ENCODE measurements at regions not wholly inside any gene's neighbourhood (a gene's known extent, or its start where the extent isn't known, plus 50 kb on each side); places are given as distances from the start of the nearest gene placed in this dataset.

GRCh38 chr5:19210886-19211285 is 777.1 kb downstream of the CDH18 start:
- no peak overlapping the region for H3K18ac ChIP-seq (ENCODE audit: insufficient read length, low read depth, low read length)
- H3K56ac ChIP-seq (ENCODE audit: insufficient read length, low read depth, low read length) = no peak overlapping the region
- no peaks in the 10 kb centered on the region for H3K27me3 ChIP-seq (ENCODE audit: insufficient read depth, low read length)
- DNase-seq = no peak
- no peaks in the 10 kb centered on the region for H3K79me1 ChIP-seq (ENCODE audit: insufficient read depth, low read depth, low read length, poor library complexity, severe bottlenecking)
- no peak overlapping the region for H3T11ph ChIP-seq (ENCODE audit: low read length)
- H4K91ac ChIP-seq (ENCODE audit: insufficient read length, low read depth, low read length) = no peak overlapping the region
- no peak overlapping the region for H2BK15ac ChIP-seq (ENCODE audit: low read depth, low read length)
- H3K14ac ChIP-seq (ENCODE audit: insufficient read depth, low read length) = no peak overlapping the region
- H2AK5ac ChIP-seq (ENCODE audit: insufficient read length, low read length) = no peak overlapping the region
- no peak overlapping the region for H4K5ac ChIP-seq (ENCODE audit: insufficient read length, low read depth, low read length)
- H3K4me1 ChIP-seq (ENCODE audit: insufficient read depth, low read length) = no peaks in the 10 kb centered on the region
- H3K9ac ChIP-seq (ENCODE audit: extremely low read depth, insufficient read length, low read length) = no peak overlapping the region
- H3K4me1 Mint-ChIP-seq = no peaks in the 10 kb centered on the region
- H2BK20ac ChIP-seq (ENCODE audit: low read depth, low read length, poor library complexity, severe bottlenecking) = no peak overlapping the region
- no peak overlapping the region for H3K23ac ChIP-seq (ENCODE audit: insufficient read length, low read depth, low read length)
- no peak overlapping the region for H3K4me2 ChIP-seq (ENCODE audit: insufficient read depth, insufficient read length, low read length)
- no peak overlapping the region for H3K27ac Mint-ChIP-seq
- H3K4me3 Mint-ChIP-seq = no peak overlapping the region
- H3K27me3 Mint-ChIP-seq (ENCODE audit: low read depth) = no peaks in the 10 kb centered on the region
- no peaks in the 10 kb centered on the region for H3K79me2 ChIP-seq (ENCODE audit: insufficient read depth, low read length)
- H3K36me3 Mint-ChIP-seq (ENCODE audit: insufficient read depth in 1 of 3, low read depth in 3 of 3) = no peaks in the 10 kb centered on the region
- no peaks in the 10 kb centered on the region for H3K23me2 ChIP-seq (ENCODE audit: insufficient read length, low read depth, low read length, poor library complexity, severe bottlenecking)
- H3K9me3 Mint-ChIP-seq = 0 out of 5 replicates have a peak, but pooled peaks cover 0 to 2% of the 10 kb centered on the region in 2 experiments
- H2BK5ac ChIP-seq (ENCODE audit: insufficient read length, low read length) = no peak overlapping the region
- no peak overlapping the region for H4K8ac ChIP-seq (replicated peaks; ENCODE audit: insufficient read length, low read depth, low read length)
- H4K20me1 ChIP-seq (ENCODE audit: control insufficient read depth, insufficient read depth, insufficient read length) = no peaks in the 10 kb centered on the region
- H3K9me3 ChIP-seq (ENCODE audit: control insufficient read depth, low read depth, low read length) = no peaks in the 10 kb centered on the region
- no peak for TF ChIP-seq CTCF (conservative IDR thresholded peaks at IDR 0.05)
- H3K27ac ChIP-seq (ENCODE audit: insufficient read length, low read depth, low read length) = no peak overlapping the region
- no peak overlapping the region for H2BK120ac ChIP-seq (ENCODE audit: low read depth, low read length, poor library complexity, severe bottlenecking)
- WGBS (ENCODE audit: extremely low coverage, insufficient read length, low lambda C conversion rate) = no CpG with 5 or more reads among the region's 1 CpG
- no peak overlapping the region for H2AFZ ChIP-seq (ENCODE audit: low read length)
- H2BK12ac ChIP-seq (ENCODE audit: insufficient read length, low read depth, low read length) = no peak overlapping the region
- H3K4ac ChIP-seq (ENCODE audit: low read depth, low read length) = no peak overlapping the region

Measured in H9 (cell line).